ENCODE measurements at regions not wholly inside any gene's neighbourhood (a gene's known extent, or its start where the extent isn't known, plus 50 kb on each side); places are given as distances from the start of the nearest gene placed in this dataset.

DNA sequence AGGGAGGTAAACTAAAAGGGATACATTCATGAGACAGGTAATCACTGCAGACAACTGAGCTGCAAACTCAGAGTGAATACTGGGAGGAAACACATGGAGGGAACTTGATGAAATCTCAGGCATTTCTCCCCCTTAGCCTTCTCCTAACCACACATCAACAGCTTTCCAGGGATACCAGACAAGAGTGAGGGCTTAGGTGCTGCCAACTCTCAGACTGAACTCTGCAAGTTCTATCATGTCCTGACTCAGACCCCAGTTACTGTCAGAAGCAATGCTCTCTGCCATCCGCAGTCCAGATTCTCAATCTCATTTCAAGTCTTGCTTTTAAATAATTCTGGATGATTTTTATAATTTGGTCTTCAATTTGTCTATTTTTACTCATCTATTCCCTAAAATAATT lies 267.3 kb downstream of the LTN1 start:
- H3K4me3 ChIP-seq (replicated peaks; ENCODE audit: low read depth, low read length) = no peak overlapping the region
- no peak for DNase-seq (ENCODE audit: low read depth)
- TF ChIP-seq, protein P1, sequence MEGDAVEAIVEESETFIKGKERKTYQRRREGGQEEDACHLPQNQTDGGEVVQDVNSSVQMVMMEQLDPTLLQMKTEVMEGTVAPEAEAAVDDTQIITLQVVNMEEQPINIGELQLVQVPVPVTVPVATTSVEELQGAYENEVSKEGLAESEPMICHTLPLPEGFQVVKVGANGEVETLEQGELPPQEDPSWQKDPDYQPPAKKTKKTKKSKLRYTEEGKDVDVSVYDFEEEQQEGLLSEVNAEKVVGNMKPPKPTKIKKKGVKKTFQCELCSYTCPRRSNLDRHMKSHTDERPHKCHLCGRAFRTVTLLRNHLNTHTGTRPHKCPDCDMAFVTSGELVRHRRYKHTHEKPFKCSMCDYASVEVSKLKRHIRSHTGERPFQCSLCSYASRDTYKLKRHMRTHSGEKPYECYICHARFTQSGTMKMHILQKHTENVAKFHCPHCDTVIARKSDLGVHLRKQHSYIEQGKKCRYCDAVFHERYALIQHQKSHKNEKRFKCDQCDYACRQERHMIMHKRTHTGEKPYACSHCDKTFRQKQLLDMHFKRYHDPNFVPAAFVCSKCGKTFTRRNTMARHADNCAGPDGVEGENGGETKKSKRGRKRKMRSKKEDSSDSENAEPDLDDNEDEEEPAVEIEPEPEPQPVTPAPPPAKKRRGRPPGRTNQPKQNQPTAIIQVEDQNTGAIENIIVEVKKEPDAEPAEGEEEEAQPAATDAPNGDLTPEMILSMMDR (IDR thresholded peaks at IDR 0.05; ENCODE audit: low read length, missing control alignments) = no peak

DNA sequence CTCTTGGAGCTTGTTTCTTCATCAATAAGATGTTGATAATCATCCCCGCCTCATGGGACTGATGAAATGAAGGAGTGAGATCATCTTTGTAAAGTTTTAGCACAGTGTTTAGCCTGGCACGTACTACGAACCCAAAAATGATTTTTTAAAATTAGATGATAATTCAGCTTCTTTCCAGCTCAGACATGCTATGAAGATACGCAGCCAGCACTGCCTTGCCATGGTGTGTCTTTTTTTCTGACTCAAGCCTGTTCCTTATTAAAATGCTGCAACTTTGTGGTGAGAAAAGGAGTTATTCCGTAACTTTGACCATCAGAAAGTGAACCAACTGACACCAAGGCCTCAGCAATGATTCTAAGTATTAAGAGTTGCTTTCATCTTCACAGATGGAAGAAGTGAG lies 269.0 kb downstream of the LTN1 start:
- TF ChIP-seq, protein P1 (IDR thresholded peaks at IDR 0.05; ENCODE audit: low read length, missing control alignments) = no peak
- H3K4me3 ChIP-seq (replicated peaks; ENCODE audit: low read depth, low read length) = no peak overlapping the region
- DNase-seq (ENCODE audit: low read depth) = no peak

DNA sequence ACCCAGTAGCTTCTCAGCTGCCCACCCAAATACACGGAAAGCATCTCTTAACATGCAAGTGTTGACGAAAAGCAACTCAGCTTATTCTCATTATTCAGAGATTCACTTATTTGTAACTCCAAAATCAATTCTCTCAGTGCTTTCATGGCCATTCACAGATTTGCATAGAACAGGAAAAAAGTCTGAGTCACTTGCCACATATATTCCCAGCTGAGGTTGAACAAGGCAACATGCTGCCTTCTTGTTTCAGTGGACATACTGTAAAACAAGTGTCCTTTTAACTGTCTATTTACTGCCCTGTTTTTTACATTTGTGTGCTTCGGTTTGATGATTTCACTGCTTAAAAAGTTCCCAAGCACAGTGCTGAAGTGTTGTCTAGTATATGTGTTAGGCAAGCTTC lies 273.0 kb downstream of the LTN1 start:
- TF ChIP-seq, protein P1 (IDR thresholded peaks at IDR 0.05; ENCODE audit: low read length, missing control alignments) = no peak
- no peak overlapping the region for H3K4me3 ChIP-seq (replicated peaks; ENCODE audit: low read depth, low read length)
- peak; percentile 21 for DNase-seq (ENCODE audit: low read depth)

DNA sequence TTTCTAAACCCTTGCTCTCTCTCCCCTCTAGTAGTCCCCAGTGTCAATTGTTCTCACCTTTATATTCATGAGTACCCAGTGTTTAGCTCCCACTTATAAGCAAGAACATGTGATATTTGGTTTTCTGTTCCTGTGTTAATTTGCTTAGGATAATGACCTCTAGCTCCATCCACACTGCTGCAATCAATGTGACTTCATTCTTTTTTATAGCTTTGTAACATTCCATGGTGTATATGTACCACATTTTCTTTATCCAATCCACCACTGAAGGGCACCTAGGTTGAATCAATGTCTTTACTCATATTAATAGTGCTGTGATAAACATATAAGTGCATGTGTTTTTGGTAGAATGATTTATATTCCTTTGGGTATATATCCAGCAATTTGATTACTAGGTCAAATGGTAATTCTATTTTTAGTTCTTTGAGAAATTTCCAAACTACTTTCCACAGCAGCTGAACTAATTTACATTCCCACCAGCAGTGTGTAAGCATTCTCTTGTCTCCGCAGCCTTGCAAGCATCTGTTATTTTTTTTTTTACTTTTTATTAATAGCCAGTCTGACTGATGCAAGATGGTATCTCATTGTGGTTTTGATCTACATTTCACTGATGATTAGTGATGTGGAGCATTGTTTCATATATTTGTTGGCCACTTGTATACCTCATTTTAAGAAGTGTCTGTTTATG lies 277.8 kb downstream of the LTN1 start:
- TF ChIP-seq, protein P1 (IDR thresholded peaks at IDR 0.05; ENCODE audit: low read length, missing control alignments) = no peak
- DNase-seq (ENCODE audit: low read depth) = peak; percentile 42
- no peak overlapping the region for H3K4me3 ChIP-seq (replicated peaks; ENCODE audit: low read depth, low read length)

DNA sequence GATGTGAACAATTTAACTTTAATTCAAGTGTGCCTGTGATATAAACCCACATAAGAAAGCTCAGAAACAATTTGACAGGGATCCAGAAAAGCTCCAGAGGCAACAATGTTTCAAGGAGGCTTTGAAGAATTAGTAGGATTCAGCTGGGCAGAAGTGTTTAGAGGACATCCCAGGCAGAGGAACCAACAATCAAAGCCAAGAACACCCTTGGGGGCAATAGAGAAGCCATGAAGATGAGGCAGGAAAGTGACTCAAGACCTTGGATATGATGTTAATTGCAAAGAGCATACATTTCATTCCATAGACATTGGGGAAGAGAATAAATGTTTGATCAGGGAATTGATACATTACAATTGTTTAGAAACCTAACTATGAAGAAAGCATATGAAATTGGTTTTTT lies 280.3 kb downstream of the LTN1 start:
- TF ChIP-seq, protein P1 (IDR thresholded peaks at IDR 0.05; ENCODE audit: low read length, missing control alignments) = no peak
- H3K4me3 ChIP-seq (replicated peaks; ENCODE audit: low read depth, low read length) = no peak overlapping the region
- no peak for DNase-seq (ENCODE audit: low read depth)

DNA sequence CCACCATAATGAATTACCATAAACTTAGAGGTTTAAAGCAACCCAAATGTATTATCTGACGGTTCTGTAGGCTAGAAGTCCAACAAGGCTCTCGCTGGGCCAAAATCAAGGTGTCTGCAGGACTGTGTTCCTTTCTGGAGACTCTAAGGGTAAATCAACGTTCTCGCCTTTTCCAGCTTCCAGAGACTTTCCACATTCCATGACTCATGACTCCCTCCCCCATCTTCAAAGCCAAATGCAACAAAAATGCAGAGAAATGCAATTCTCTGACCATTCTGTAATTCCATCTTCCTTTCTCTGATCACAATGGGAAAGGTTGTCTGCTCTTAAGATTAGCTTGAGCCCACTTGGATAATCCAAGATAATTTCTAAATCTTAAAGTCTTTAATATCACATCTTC lies 287.1 kb downstream of the LTN1 start:
- TF ChIP-seq, protein P1 (IDR thresholded peaks at IDR 0.05; ENCODE audit: low read length, missing control alignments) = no peak
- DNase-seq (ENCODE audit: low read depth) = peak; percentile 54
- H3K4me3 ChIP-seq (replicated peaks; ENCODE audit: low read depth, low read length) = no peak overlapping the region

DNA sequence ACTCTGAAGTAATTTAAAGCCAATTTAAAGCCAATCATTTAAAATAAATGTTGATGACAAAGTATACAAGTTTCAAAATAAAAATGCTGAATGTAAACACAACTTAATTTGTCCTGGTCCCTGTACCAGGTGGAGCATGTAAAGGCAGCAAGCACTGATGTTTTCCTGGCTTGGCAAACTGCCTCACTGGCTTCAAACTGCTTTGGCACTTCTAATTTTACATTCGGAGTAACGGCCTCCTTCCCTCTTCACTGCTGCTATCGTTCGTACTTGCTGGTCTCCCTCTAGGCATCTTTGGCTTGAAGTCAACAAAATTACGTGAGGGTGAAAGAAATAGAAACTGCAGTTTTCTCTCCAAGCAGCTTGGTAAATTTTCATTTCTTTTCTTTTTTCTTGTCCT lies 287.9 kb downstream of the LTN1 start:
- DNase-seq (ENCODE audit: low read depth) = peak; percentile 45
- TF ChIP-seq, protein P1 (IDR thresholded peaks at IDR 0.05; ENCODE audit: low read length, missing control alignments) = no peak
- no peak overlapping the region for H3K4me3 ChIP-seq (replicated peaks; ENCODE audit: low read depth, low read length)
